LHCN-M2 (cell line): ENCODE measurements at regions not wholly inside any gene's neighbourhood (a gene's known extent, or its start where the extent isn't known, plus 50 kb on each side); places are given as distances from the start of the nearest gene placed in this dataset.
"Not testable (repeated sequence)": the region's sequence is repeated elsewhere in the genome, so short reads cannot be mapped to it uniquely, and the experiment has no call there.

Source experiments
- DNase-seq: peaks from one replicate; pipeline ENCODE4 v3.0.0-alpha.2; 2012; ENCODE audit warnings: low read depth

DNA sequence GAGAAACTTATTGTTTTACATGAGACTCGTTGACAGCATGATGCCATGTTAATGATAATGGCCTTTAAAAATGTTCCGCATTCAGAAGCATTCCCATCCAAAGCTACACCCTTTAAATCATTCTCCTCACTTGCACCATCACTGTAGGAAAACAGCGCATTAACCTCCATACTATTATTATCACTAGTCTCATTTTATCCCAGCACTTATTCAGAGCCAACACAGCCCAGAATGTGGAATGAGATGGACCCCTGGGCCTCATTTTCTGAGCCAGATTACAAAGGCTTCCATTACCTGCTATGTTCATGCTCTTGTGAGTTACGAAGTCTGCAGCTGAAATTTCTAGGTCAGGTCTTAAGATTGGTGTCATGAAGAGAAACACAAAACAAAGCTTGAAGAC lies 159.4 kb downstream of the HS3ST3A1 start:
- no peak for DNase-seq

DNA sequence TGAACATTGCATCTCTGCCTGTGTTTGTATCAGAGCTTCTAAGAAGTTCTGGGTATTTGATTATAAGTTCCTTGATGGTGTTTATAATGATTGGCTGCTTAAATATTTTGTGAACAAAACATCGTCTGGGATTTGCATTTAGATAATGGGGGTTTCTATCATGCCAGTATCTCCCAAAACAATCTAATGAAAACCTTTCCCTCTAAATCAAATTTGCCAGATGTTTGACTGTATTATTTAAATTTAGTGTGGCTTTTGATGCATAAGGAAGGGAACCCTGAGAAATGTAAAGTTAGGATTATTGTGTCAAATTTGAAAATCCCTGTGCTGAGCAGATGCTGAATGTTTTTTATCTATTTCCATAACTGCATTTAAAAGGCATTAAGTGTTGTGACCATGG lies 159.9 kb downstream of the HS3ST3A1 start:
- no peak for DNase-seq

DNA sequence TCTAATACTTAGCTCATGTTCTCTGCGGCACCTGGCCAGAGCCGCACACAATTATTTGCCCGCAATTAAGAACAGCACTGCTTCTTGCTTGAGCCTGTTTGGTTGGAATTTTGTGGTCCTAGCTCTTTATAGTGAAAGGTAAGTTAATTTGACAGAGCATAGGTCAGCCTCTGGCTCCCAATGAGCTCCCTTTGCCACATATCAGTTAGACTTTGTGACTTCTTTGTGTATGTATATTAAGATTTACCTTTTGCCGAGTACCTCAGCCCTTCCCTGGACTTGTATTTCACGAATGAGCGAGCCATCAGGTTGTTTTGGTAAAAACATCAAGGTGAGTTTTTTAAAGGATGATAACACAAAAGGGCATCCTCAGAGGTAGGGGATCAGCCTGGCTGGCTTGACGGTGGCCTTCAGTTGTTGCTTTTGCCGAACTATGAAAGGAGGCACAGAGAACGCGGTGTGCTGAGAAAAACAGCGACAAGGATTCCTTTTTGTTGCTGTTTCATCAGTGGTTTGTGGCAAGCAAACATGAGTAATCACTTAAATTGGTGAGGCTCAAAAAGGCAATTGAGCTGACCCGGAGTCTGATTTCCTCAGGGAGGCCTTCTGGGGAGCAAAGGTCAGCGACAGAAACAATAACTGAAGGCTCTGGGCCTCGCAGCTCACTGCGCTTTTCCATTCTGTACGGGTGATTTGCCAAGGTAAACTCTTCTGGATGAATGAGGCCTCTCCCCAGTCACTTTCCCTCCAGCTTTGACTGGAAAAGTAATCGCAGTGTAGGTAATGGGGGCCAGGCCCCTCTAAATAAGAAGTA lies 163.6 kb downstream of the HS3ST3A1 start:
- DNase-seq, result peak; percentile 60

DNA sequence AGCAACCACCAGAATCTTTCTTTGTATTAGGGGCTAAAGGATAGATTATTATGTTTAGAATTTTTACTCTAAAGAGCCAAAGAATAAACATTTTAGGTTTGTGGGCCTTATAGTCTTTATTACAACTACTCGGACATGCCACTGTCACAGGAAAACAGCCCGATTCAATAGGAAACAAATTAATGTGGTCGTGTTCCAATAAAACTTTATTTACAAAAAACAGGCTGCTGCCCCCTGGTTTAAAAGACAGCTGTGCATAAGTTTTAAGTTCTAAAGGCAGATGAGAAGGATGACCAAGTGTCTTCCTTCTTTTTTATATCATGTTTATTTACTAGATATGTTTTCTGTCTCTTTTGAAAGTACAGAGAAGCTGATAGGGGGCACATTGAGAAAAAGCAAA lies 166.5 kb downstream of the HS3ST3A1 start:
- no peak for DNase-seq

DNA sequence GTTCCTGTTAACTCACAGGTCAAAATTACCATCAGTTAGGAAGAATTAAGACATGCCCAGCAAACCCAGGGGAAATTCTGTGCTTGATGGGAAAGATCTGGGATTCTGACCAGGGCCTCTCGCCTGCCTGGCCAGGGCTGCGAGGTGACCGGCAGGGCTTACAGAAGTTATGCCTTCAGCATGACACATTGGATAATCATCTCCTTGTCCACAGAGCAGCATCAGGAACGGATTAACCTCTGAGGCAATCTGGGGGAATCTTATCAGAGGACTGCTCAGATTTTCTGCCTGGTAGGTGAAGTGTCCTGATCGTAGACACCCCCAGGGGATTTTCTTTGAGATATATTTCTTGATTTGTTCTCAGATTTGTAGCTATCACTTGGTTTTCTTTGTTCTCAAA lies 172.5 kb downstream of the HS3ST3A1 start:
- peak; percentile 85 for DNase-seq

DNA sequence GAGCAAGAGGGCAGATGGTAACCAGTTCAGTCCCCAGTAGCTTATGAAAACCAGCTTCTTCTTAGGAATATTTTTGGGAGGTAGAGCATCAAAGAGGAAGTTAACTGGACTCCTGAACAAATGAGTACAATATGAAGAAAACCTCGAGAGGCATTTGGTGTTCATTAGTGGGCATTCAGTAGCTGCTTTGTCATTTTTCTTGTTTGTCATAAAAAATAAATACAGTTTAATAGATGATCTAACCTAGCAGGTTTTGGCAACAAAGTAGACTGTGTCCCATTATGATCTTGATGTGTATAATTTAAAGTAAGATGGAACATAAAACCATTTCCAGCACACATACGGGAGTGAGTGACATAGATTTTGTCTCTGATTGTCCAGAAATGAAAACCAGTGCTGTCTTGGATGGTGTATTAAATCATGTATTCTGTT lies 173.1 kb downstream of the HS3ST3A1 start:
- DNase-seq, result no peak

DNA sequence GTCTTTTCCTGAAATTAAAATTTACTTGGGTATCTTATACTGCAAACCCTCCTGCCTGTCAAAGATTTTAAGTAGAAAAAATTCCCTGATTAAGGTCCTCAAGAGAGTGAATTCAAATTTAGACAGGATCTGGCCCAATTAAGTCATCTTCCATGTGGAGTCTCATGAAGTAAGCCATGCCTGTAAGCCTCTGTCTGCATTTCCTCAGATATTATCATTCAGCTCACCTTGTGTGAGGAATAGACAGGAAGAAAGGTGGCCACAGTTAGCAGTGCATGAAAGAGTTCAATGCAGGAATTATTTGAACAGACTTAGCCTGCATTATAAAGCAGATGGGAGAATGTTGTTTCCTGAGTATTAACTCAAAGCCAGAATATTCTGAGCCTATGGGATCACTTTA lies 174.7 kb downstream of the HS3ST3A1 start:
- no peak for DNase-seq

DNA sequence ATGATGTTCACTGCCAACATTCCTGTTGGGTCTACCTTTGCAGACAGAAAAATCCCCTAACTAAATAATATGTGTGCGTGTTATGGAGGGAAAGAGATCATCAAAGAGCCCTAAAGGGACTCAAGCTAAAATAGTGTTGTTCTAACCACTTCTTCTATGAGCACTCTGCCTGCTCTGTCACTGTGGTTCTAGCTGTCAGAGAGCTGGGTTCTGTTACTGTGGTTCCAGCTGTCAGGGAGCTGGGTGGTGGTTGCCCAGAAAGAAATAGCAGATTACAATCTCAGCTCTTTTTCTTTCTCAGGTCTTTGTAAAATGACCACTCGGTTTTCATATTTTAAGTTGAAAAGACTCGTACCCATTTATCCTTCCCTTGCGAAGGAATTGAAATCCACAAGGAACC lies 176.3 kb downstream of the HS3ST3A1 start:
- DNase-seq, result no peak

DNA sequence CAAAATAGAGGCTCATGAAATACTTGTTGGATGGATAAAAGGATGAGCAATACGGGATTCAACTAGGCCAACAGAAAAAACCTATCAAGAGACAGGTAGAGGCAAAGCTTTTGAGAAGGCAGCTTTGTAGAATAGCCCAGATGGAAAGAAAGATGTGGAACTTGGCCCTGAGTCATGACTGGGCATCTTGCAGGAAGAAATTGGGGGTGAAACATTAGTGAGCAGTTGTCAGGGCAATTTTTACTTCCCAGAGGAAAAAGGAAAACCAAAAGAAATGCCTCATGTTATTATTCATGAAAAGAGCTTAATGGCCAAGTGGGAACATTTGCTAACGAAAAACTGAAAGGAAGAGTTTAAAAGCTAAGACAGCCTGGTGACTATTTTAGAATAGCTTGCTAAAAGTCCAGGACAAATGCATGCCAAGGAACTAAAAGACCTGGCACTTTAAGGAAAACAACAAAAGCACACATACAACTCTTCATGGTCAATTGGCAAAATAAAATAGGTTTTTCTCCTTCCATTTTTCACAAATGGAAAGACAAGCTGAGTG lies 180.1 kb downstream of the HS3ST3A1 start:
- DNase-seq, result peak; percentile 78

DNA sequence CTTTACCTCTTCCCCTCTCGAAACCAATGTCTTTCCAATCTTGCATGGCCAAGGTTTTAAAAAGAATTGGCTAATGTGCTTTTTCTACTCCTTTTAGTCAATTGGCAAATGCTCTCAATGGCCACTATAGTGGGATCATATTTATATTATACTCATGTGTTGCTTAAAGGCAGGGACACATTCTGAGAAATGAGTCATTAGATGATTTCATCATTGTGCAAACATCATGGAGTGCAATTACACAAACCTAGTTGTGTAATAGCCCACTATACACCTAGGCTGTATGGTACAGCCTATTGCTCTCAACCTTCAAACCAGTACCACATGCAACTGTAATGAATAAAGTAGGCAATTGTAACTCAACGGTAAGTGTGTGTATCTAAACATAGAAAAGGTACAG lies 180.9 kb downstream of the HS3ST3A1 start:
- peak; percentile 75 for DNase-seq

DNA sequence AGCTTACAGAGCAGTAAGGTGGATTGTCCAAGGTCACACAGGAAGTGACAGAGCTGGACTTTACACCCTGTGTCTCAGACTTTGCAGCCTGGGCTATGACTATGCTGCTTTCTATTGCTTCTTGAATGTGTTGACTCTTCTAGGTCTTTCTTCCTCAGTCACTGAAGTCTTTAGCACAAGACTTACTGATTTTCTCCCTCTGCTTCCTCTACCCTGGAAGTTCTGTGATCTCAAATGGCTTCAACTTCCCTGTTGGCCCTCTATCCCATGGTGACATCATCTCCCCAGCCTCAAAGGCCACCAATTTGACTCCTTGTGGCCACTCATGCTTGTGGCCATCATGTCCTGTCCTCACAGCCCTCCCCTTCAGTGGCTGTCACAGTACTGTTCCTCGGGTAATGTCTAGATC lies 181.3 kb downstream of the HS3ST3A1 start:
- DNase-seq, result no peak

DNA sequence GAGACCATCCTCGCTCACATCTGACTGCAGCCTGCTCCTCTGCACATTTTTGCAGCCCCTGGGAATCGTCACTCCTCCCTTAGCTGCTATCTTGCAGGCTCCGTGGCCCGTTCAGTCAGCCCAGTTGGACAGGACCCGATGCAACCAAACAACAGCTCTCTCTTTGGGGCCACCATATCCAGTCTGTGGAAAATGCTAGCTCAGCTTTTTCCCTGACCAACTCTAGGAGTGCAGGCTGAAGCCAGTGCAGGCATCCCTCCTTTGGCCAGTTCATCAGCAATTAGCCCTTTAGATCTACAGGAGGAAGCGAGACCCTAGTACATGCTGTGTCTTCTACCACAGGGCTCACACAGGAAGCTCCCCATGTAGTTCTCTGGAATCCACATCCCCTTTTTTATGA lies 182.1 kb downstream of the HS3ST3A1 start:
- no peak for DNase-seq

DNA sequence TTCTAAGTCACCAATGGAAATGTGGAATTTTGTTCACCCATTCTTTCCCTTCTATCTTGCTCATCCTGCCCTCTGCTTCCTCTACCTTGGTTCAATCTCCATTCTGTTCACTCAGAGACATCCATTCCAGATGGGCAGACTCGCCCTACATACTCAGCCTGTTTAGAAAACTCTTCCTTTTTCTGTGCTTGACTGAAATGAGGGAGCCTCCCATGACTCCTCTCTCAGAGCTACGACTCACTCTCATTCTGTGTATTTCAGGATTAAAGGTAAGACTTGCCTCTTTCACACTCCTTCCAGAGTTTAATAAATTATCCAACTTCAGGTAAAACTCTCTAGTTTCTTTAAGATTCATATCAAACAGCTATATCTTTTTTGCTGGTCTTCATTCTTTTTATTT lies 182.8 kb downstream of the HS3ST3A1 start:
- DNase-seq, result no peak

DNA sequence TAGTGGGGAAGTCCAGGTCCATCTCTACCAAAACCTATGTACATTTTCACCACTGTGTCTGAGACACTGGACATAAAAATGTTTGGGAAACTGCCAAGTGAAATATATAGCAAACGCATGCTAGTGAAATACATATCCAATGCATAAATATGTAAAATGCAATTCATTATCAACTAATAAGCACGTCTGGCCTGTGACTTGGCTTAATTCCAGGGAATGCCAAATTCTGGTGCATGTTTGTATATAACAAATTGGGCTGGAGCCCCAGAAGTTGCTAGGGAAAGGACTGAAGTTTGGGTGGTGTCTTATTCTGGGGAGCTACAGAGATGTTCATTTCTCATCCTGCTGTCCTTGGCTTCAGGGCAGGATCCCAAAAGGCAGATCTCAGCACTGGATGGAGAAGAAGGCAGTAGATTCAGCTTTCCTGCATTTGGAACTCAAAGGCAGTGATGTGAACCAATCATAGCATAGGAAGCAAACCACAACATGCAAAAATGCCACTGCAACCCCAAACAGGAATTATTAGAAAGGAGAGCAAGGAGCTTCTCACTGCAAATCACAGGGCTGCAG lies 184.3 kb downstream of the HS3ST3A1 start:
- no peak for DNase-seq

DNA sequence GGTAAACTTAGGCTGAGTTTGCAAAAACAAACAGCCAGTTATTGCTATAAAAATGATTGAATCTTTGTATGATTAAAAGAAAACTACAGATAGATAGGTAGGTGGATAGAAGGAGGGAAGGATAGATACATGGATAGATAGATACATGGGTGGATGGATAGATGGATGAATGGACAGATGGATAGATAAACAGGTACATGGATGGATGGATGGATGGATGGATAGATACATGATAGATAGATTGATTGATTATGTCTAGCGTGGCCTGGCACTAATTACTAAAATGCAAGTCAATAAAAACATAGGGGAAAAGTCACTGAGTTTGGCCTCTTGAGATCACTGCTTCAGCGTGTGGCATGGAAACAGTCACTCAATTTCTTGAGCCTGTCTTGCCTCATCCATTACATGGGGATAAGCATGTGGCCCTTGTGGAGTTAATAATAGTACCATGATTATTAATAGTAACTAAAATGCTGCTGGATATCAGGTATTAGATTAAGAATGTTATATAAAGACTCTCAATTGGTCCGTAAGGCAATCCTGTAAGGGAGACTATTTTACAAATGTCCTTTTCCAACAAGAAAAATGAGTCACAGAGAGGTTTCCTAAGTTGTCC lies 184.9 kb downstream of the HS3ST3A1 start:
- no peak for DNase-seq

DNA sequence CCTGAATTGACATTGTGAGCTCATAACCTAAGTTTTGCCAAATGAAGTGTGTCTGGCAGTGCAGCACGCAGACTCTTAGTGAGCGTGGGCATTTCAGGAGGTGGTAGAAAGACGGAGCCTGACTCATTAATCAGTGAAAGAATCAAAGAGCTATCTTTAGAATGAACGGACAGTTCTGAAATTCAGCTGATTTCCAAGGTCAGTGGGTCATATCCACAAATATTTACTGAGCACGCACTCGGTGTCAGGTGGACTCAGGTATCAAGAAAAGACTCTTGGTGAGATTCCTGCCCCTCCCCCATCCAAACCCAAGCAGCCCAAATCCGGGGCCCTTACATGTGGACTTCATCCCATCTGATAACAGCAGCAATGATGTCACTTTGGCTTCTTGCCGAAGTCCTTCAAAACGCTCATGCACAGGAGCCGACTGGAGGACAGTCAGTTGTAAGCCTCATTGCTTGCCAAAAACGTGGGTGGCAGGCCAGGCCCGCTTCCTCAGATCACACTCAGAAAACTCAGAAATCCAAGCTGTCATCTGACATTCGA lies 185.8 kb downstream of the HS3ST3A1 start:
- no peak for DNase-seq

DNA sequence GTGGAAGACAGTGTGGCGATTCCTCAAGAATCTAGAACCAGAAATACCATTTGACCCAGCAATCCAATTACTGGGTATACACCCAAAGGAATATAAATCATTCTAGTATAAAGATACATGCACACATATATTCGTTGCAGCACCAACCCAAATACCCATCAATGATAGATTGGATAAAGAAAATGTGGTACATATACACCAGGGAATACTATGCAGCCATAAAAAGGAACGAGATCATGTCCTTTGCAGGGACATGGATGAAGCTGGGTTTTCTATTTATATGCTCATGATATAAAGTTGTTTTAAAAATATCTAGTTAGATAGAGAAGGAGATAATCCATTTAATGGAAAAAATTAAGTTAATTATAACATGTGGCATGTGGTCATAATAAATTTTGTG lies 186.5 kb downstream of the HS3ST3A1 start:
- not testable (repeated sequence) for DNase-seq

DNA sequence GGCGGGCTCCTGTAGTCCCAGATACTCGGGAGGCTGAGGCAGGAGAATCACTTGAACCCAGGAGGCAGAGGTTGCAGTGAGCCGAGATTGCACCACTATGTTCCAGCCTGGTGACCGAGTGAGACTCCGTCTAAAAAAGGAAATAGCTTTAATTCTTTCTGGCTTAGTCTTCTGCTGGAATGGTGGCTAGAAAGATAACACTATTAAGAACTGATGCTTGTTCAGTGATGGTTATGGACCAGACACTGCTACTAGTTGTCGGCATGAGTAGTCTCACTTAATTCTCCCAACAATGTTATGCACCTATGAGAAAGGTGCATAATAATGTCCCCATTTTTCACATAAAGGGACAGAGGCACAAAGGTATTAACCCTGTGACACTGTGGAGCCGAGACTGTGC lies 188.7 kb downstream of the HS3ST3A1 start:
- DNase-seq, result no peak

DNA sequence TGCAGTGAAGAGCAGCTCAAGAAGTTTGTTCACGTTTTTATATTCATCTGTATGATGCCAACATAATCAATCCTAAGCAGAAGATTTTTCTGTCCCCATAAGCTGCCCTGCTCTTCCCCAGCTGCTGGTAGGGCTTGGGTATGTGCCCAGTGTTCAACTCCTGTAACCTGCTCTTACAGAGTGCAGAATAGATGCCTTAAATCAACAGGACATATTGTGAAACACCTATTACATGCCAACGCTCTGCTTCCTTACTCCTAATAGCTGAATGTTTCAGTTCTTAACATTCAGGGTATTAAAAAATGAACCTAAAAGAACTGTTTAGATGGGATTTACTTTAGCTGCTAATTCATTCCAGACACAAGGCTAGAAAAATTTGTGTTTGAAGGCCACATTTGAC lies 190.9 kb downstream of the HS3ST3A1 start:
- no peak for DNase-seq

DNA sequence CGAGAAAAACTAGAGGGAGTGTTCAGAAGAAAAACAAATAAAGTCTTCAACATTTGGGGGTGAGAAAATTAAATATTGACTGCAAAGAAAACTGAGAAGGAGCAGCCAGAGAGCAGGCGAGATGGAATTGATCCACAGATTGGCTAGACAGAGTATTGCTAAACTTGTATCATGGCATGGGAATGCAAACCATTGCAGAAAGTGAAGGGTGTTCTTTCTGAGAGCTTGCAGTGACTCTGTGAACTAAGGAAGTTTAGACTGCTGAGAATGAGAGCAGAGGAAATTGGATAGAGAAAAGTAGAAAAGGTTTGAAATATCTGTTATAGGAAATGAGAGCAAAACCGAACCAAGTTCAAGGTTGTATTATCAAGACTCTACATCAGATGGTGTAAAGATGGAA lies 191.5 kb downstream of the HS3ST3A1 start:
- no peak for DNase-seq

DNA sequence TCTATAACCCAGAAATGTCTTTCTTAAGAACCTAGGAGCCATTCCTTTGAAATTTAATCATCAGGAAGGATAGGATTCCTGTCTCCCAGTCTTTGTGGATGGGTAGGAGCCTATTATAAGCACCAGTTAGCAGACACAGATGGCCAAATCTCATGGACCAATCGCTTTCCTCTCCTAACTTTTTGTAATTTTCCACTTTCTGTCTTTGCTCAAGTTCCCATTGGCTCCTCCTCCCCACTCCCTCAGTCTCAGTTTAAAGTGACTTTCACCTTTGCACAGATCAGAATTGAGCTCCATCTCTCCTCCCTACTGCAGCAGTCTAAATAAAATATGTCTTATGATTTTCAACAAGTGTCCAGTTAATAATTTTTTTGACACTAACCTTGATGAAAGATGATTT lies 192.3 kb downstream of the HS3ST3A1 start:
- no peak for DNase-seq

DNA sequence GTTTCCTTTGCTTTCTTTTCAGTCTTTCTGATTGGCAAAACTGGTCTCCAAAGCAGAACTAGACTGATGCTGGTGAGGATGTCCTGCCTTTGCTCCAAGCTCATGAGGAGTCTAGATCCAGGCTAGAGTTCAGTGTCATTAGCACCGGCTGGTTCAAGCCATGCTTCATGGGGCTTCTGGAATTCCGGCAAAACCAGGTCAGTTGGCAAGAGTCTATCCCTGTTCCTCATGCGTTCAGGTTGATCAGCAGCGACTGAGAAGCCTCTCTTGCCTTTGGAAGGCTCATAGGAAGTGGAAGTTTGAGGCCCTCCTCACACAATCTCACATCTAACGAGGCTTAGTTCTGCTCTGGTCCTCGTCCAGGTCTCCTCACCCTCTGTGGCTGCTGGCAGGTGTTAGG lies 194.3 kb downstream of the HS3ST3A1 start:
- DNase-seq, result no peak
